ENCODE measurements at regions not wholly inside any gene's neighbourhood (a gene's known extent, or its start where the extent isn't known, plus 50 kb on each side); places are given as distances from the start of the nearest gene placed in this dataset.

DNA sequence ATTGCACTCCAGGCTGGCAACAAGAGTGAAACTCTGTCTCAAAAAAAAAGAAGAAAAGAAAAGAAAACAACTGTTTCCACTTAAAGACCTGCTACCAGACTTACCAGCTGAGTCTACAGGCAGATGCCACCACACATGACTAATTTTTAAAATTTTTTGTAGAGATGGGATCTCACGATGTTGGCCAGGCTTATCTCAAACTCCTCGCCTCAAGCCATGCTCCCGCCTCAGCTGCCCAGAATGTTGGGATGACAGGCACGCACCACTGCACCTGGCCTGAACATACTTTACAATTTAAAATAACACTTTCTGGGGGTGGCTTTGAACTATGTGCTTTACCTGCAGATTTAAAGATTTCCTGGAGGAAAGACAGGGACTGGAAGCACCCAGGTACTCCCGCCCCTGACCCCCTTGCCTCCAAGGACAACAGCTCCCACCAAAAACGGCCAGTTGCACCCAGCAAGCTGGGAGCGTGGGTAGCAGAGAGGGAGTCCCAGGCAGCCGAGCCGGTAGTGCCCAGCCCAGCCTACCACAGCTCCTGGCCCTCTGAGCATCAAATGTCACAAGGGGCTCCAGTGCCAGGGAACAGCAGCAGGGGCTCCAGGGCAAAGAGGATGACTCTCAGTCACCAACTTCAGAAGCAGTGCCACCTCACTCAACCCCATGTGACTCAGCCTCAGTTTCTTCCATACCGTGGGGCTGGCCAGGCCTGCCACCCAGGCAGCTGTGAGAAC, 262.9 kb downstream of the PARN start:
- H3K27me3 Mint-ChIP-seq = peaks cover 2 to 4% of the 10 kb centered on the region in 2 donors
- no peaks in the 10 kb centered on the region for H3K9me3 Mint-ChIP-seq
- peaks cover 0 to 1% (median 0%) of the 10 kb centered on the region in 4 donors for H3K4me1 Mint-ChIP-seq
- no peak for DNase-seq
- Histone ChIP-seq H3K4me1 (ENCODE audit: insufficient read depth, low read length) (no peaks in the 10 kb centered on the region), H3K27ac (ENCODE audit: low read depth, low read length) (no peak overlapping the region), H3K4me3 (ENCODE audit: low read length in 2 of 2) (no peak overlapping the region), H3K27me3 (ENCODE audit: insufficient read depth, low read length) (no peaks in the 10 kb centered on the region), H3K36me3 (ENCODE audit: insufficient read depth, low read length) (no peaks in the 10 kb centered on the region), H3K9me3 (ENCODE audit: control insufficient read depth in 1 of 2, low read length in 2 of 2) (no peaks in the 10 kb centered on the region)
- CTCF ChIA-PET (ENCODE audit: partially characterized antibody) = no interaction called here
- POLR2A ChIA-PET (ENCODE audit: partially characterized antibody) = no interaction called here
- H3K27ac Mint-ChIP-seq = no peak overlapping the region
- intact Hi-C loops (cut with micrococcal nuclease) = no loop called here
- H3K4me3 Mint-ChIP-seq = peak overlapping the region in 1 of 8 donors; percentile 57
- H3K36me3 Mint-ChIP-seq = no peaks in the 10 kb centered on the region

DNA sequence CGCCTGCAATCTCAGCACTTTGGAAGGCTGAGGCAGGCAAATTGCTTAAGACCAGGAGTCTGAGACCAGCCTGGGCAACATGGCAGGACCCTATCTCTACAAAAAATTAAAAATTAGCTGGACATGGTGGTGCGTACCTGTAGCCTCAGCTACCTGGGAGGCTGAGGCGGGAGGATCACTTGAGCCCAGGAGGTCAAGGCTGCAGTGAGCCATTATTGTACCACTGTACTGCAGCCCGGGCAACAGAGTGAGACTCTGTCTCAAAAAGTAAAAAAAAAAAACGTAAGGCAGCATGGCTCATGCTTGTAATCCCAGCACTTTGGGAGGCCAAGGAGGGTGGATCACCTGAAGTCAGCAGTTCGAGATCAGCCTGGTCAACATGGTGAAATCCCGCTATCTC, 263.6 kb downstream of the PARN start:
- DNase-seq = no peak
- Histone ChIP-seq H3K4me1 (ENCODE audit: insufficient read depth, low read length) (no peaks in the 10 kb centered on the region), H3K9me3 (ENCODE audit: control insufficient read depth in 1 of 2, low read length in 2 of 2) (no peaks in the 10 kb centered on the region), H3K27me3 (ENCODE audit: insufficient read depth, low read length) (no peaks in the 10 kb centered on the region), H3K36me3 (ENCODE audit: insufficient read depth, low read length) (no peaks in the 10 kb centered on the region), H3K4me3 (ENCODE audit: low read length in 2 of 2) (no peak overlapping the region), H3K27ac (ENCODE audit: low read depth, low read length) (no peak overlapping the region)
- peaks cover 0 to 1% (median 0%) of the 10 kb centered on the region in 4 donors for H3K4me1 Mint-ChIP-seq
- CTCF ChIA-PET (ENCODE audit: partially characterized antibody) = no interaction called here
- H3K27me3 Mint-ChIP-seq = peaks cover 2 to 4% of the 10 kb centered on the region in 2 donors
- H3K27ac Mint-ChIP-seq = no peak overlapping the region
- H3K4me3 Mint-ChIP-seq = no peak overlapping the region
- no peaks in the 10 kb centered on the region for H3K36me3 Mint-ChIP-seq
- intact Hi-C loops (cut with micrococcal nuclease) = no loop called here
- H3K9me3 Mint-ChIP-seq = no peaks in the 10 kb centered on the region
- POLR2A ChIA-PET (ENCODE audit: partially characterized antibody) = no interaction called here

DNA sequence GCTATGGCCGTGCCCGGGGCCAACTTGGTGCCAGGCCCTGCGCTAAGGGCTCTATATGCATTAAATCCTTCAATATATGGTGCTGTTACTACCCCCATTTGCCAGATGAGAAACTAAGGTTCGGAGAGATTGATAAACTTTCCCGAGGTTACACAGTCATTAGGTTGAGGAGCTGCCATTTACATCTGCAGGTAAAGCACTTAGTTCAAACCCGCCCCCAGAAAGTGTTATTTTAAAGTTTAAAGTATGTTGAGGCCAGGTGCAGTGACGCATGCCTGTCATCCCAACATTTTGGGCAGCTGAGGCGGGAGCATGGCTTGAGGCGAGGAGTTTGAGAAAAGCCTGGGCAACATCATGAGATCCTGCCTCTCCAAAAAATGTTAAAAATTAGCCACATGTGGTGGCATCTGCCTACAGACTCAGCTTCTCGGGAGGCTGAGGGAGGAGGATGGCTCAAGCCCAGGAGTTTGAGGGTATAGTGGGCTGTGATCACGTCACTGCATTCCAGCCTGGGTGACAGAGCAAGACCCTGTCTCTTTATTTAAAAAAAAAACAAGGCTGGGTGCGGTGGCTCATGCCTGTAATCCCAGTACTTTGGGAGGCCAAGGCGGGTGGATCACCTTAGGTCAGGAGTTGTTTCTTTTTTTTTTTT, 264.7 kb downstream of the PARN start:
- Mint-ChIP-seq H3K4me3 (no peak overlapping the region), H3K4me1 (no peaks in the 10 kb centered on the region), H3K9me3 (no peaks in the 10 kb centered on the region), H3K27me3 (peaks cover 5 to 6% of the 10 kb centered on the region in 2 donors), H3K36me3 (no peaks in the 10 kb centered on the region), H3K27ac (no peak overlapping the region)
- Histone ChIP-seq H3K4me3 (ENCODE audit: low read length in 2 of 2) (no peak overlapping the region), H3K27me3 (ENCODE audit: insufficient read depth, low read length) (no peaks in the 10 kb centered on the region), H3K4me1 (ENCODE audit: insufficient read depth, low read length) (no peaks in the 10 kb centered on the region), H3K27ac (ENCODE audit: low read depth, low read length) (no peak overlapping the region), H3K9me3 (ENCODE audit: control insufficient read depth in 1 of 2, low read length in 2 of 2) (no peaks in the 10 kb centered on the region), H3K36me3 (ENCODE audit: insufficient read depth, low read length) (no peaks in the 10 kb centered on the region)
- ChIA-PET POLR2A (ENCODE audit: partially characterized antibody) (no interaction called here), CTCF (ENCODE audit: partially characterized antibody) (no interaction called here)
- no peak for DNase-seq
- intact Hi-C loops (cut with micrococcal nuclease) = no loop called here

DNA sequence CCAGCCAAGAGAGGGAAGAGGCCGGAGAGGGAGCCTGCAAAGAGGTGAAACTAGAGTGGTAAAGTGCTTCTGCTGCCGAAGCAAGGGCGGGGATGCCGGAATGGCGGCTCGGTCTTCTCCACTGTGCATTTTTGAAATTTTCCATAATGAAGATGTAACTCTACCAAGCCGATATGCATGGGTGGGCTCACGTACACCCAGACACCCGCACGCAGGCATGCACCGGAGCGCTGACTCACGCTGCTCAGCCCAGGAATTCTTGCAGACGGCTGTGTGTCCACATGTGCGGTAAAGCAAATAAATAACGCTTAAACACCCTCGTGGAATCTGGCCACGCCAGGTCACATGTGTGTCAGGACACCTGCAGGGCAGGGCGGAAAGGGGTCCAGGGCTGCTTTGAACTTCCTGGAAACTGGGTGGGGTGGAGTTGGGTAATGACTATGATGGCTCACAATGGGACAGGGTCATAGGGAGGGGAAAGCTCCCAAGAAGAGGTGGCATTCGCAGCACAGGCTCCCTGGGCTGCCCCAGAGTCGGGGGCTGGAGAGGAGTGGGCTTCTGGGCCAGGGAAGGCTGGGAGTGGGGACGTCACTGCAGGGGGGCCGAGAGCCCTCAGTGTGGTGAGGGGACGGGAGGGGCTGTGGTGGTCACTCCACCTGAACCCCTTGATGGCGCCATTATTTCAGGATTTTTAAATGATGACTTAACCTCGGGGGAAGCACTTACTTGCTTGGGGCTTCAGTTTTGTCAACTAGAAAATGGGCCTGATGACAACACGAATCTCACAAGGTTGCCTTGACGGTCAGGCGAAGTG, 265.5 kb downstream of the PARN start:
- H3K4me1 ChIP-seq (ENCODE audit: insufficient read depth, low read length) = no peaks in the 10 kb centered on the region
- H3K27me3 ChIP-seq (ENCODE audit: insufficient read depth, low read length) = no peaks in the 10 kb centered on the region
- POLR2A ChIA-PET (ENCODE audit: partially characterized antibody) = no interaction called here
- CTCF ChIA-PET (ENCODE audit: partially characterized antibody) = no interaction called here
- Mint-ChIP-seq H3K36me3 (no peaks in the 10 kb centered on the region), H3K27me3 (peaks cover 5 to 6% of the 10 kb centered on the region in 2 donors), H3K27ac (peak overlapping the region in 1 of 7 donors; percentile 35), H3K4me3 (no peak overlapping the region), H3K4me1 (no peaks in the 10 kb centered on the region), H3K9me3 (no peaks in the 10 kb centered on the region)
- DNase-seq = no peak
- H3K4me3 ChIP-seq (ENCODE audit: low read length in 2 of 2) = no peak overlapping the region
- intact Hi-C loops (cut with micrococcal nuclease) = no loop called here
- H3K36me3 ChIP-seq (ENCODE audit: insufficient read depth, low read length) = no peaks in the 10 kb centered on the region
- H3K9me3 ChIP-seq (ENCODE audit: control insufficient read depth in 1 of 2, low read length in 2 of 2) = no peaks in the 10 kb centered on the region
- H3K27ac ChIP-seq (ENCODE audit: low read depth, low read length) = no peak overlapping the region

DNA sequence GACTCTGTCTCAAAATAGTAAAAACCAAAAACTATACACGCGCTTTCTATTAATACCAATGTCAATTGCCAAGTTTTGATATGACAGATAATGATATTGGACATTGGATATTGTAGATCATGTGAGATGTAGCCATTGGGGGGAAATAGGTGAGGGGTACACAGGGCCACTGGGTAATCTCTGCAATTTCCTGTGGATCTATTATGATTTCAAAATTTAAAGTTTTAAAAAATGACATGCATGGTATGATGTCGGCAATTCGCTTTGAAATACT, 266.0 kb downstream of the PARN start:
- no peak overlapping the region for H3K4me3 Mint-ChIP-seq
- intact Hi-C loops (cut with micrococcal nuclease) = no loop called here
- H3K27me3 ChIP-seq (ENCODE audit: insufficient read depth, low read length) = no peaks in the 10 kb centered on the region
- no peaks in the 10 kb centered on the region for H3K36me3 Mint-ChIP-seq
- POLR2A ChIA-PET (ENCODE audit: partially characterized antibody) = no interaction called here
- no peaks in the 10 kb centered on the region for H3K36me3 ChIP-seq (ENCODE audit: insufficient read depth, low read length)
- no peak overlapping the region for H3K27ac ChIP-seq (ENCODE audit: low read depth, low read length)
- peak overlapping the region in 1 of 7 donors; percentile 35 for H3K27ac Mint-ChIP-seq
- no peaks in the 10 kb centered on the region for H3K4me1 Mint-ChIP-seq
- H3K27me3 Mint-ChIP-seq = peaks cover 6% of the 10 kb centered on the region in 2 donors
- H3K9me3 Mint-ChIP-seq = no peaks in the 10 kb centered on the region
- no peaks in the 10 kb centered on the region for H3K9me3 ChIP-seq (ENCODE audit: control insufficient read depth in 1 of 2, low read length in 2 of 2)
- no peak overlapping the region for H3K4me3 ChIP-seq (ENCODE audit: low read length in 2 of 2)
- H3K4me1 ChIP-seq (ENCODE audit: insufficient read depth, low read length) = no peaks in the 10 kb centered on the region
- no peak for DNase-seq
- CTCF ChIA-PET (ENCODE audit: partially characterized antibody) = no interaction called here

DNA sequence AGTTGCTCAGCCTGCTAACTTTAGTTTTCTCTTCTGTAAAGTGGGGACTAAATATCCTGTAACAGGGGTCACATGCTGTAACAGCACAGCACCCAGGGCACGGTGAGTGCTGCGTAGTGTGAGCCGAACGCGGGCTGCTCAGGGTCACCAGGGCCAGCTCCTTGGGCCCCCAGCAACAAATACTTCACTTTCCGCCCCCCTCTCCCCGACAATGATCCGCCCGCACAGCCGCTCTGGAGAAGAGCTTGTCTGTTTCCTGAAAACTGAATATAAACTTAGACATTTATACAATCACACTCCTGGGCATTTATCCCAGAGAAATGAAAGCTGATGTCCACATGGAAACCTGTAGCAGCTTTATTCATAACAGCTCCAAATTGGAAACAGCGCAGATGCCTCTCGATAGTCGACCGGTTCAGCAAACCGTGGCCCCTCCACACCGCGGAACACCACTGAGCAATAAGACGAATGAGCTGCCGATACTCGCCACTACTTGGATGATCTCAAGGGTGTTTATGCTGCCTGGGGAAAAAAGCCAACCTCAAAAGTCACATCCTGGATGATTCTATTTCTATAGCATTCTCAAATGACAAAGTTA, 267.2 kb downstream of the PARN start:
- CTCF ChIA-PET (ENCODE audit: partially characterized antibody) = no interaction called here
- no peak overlapping the region for H3K27ac ChIP-seq (ENCODE audit: low read depth, low read length)
- H3K4me1 Mint-ChIP-seq = peaks cover 0 to 4% (median 0%) of the 10 kb centered on the region in 4 donors
- no peaks in the 10 kb centered on the region for H3K9me3 ChIP-seq (ENCODE audit: control insufficient read depth in 1 of 2, low read length in 2 of 2)
- no peak overlapping the region for H3K4me3 Mint-ChIP-seq
- POLR2A ChIA-PET (ENCODE audit: partially characterized antibody) = no interaction called here
- intact Hi-C loops (cut with micrococcal nuclease) = no loop called here
- no peak overlapping the region for H3K4me3 ChIP-seq (ENCODE audit: low read length in 2 of 2)
- H3K36me3 ChIP-seq (ENCODE audit: insufficient read depth, low read length) = no peaks in the 10 kb centered on the region
- H3K27ac Mint-ChIP-seq = no peak overlapping the region
- H3K4me1 ChIP-seq (ENCODE audit: insufficient read depth, low read length) = no peaks in the 10 kb centered on the region
- no peak for DNase-seq
- H3K9me3 Mint-ChIP-seq = peaks cover 0 to 2% (median 0%) of the 10 kb centered on the region in 8 donors
- H3K36me3 Mint-ChIP-seq = no peaks in the 10 kb centered on the region
- H3K27me3 ChIP-seq (ENCODE audit: insufficient read depth, low read length) = no peaks in the 10 kb centered on the region
- H3K27me3 Mint-ChIP-seq = peaks cover 6% of the 10 kb centered on the region in 2 donors

DNA sequence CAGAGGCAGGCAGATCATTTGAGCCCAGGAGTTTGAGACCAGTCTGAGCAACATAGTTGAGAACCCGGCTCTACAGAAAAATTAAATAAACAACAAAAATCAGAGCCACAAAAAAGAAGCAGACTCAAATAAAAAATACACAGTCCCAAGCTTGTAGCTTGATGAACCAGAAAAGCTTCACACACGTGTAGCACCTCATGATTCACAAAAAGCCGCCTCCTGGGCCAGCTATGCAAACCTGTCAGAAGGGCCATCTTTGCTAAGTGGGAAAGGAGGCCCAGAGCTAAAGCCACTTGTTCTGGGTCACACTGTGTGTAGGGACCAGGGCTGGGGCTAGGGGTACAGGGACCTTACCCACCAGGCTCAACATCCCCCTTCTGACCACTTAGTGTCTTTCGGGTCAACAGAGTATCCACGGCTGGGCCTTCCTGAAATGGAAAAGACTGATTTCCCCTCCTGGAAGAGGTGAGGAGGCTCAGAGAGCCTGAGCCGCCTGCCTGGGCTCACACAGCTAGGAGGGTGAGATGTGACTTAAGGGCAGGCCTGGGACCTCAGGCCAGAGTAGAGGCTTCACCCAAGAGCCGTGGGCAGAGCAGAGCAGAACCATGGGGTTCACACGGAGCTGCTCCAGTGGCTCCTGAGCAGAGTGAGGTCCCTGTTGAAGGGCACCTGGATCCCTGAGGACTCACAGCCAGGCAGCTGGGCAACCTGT, 269.6 kb downstream of the PARN start:
- Mint-ChIP-seq H3K4me1 (peaks cover 0 to 6% (median under 1%) of the 10 kb centered on the region in 4 donors), H3K27ac (no peak overlapping the region), H3K36me3 (no peaks in the 10 kb centered on the region), H3K27me3 (peaks cover 6% of the 10 kb centered on the region in 2 donors), H3K4me3 (no peak overlapping the region), H3K9me3 (peaks cover 0 to 2% (median 0%) of the 10 kb centered on the region in 8 donors)
- ChIA-PET POLR2A (ENCODE audit: partially characterized antibody) (no interaction called here), CTCF (ENCODE audit: partially characterized antibody) (no interaction called here)
- Histone ChIP-seq H3K27ac (ENCODE audit: low read depth, low read length) (no peak overlapping the region), H3K4me1 (ENCODE audit: insufficient read depth, low read length) (no peaks in the 10 kb centered on the region), H3K27me3 (ENCODE audit: insufficient read depth, low read length) (no peaks in the 10 kb centered on the region), H3K4me3 (ENCODE audit: low read length in 2 of 2) (no peak overlapping the region), H3K36me3 (ENCODE audit: insufficient read depth, low read length) (no peaks in the 10 kb centered on the region), H3K9me3 (ENCODE audit: control insufficient read depth in 1 of 2, low read length in 2 of 2) (no peaks in the 10 kb centered on the region)
- intact Hi-C loops (cut with micrococcal nuclease) = no loop called here
- no peak for DNase-seq
